GM12892 (cell line): ENCODE measurements at regions not wholly inside any gene's neighbourhood (a gene's known extent, or its start where the extent isn't known, plus 50 kb on each side); places are given as distances from the start of the nearest gene placed in this dataset.

Experiments
- POLR2A ChIP-seq: IDR thresholded peaks from 2 replicates; pipeline ENCODE4 v1.6.1; 2011; ENCODE audit warnings: low read depth, low read length, control low read depth
- POLR2AphosphoS5 ChIP-seq: IDR thresholded peaks from 2 replicates; pipeline ENCODE4 v1.6.1; 2011; ENCODE audit warnings: low read depth, low read length, control low read depth

- TF ChIP-seq POLR2AphosphoS5 (no peak), POLR2A (no peak)
Observed at GRCh38 chr3:22593638-22594037, 609.5 kb upstream of the UBE2E2 start.
